H54 (cell line): ENCODE measurements at regions not wholly inside any gene's neighbourhood (a gene's known extent, or its start where the extent isn't known, plus 50 kb on each side); places are given as distances from the start of the nearest gene placed in this dataset.

ENCODE experiments used
- DNase-seq: peaks from one replicate; pipeline ENCODE4 v3.0.0; 2011; ENCODE audit warnings: low spot score, mixed read lengths; ENCODE audit not compliant: insufficient read length
- FAIRE-seq: peaks from 3 replicates; lab custom pipeline; 2011; peaks lifted over from hg19 to GRCh38; lab: Jason Lieb, UNC
- POLR2A ChIP-seq: IDR thresholded peaks from 2 replicates; pipeline ENCODE4 v1.6.1; 2011; ENCODE audit warnings: low read depth, mild to moderate bottlenecking, low read length

- DNase-seq (no peak), FAIRE-seq (no peak)
- TF ChIP-seq POLR2A, result no peak
Observed at GRCh38 chr4:26081795-26082498, 167.9 kb downstream of the SMIM20 start.

GRCh38 chr4:26082565-26082964, 168.5 kb downstream of the SMIM20 start:
- TF ChIP-seq POLR2A, result no peak
- no peak for DNase-seq
- no peak for FAIRE-seq

- FAIRE-seq (peak; percentile 91), DNase-seq (peak; percentile 37)
- TF ChIP-seq POLR2A, result no peak
Observed at GRCh38 chr4:26083987-26084386, 170.0 kb downstream of the SMIM20 start.

GRCh38 chr4:26084414-26084813, 170.4 kb downstream of the SMIM20 start:
- no peak for DNase-seq
- TF ChIP-seq POLR2A, result no peak
- FAIRE-seq, result no peak

GRCh38 chr4:26085551-26085950, 171.5 kb downstream of the SMIM20 start:
- FAIRE-seq (no peak), DNase-seq (no peak)
- no peak for TF ChIP-seq POLR2A

GRCh38 chr4:26086621-26087441, 172.8 kb downstream of the SMIM20 start:
- FAIRE-seq (no peak), DNase-seq (no peak)
- TF ChIP-seq POLR2A, result no peak

- FAIRE-seq (no peak), DNase-seq (no peak)
- no peak for TF ChIP-seq POLR2A
Observed at GRCh38 chr4:26088433-26088928, 174.5 kb downstream of the SMIM20 start.

- TF ChIP-seq POLR2A, result no peak
- DNase-seq, result no peak
- FAIRE-seq, result no peak
Observed at GRCh38 chr4:26093551-26093950, 179.5 kb downstream of the SMIM20 start.

GRCh38 chr4:26094076-26094475, 180.1 kb downstream of the SMIM20 start:
- no peak for TF ChIP-seq POLR2A
- DNase-seq (no peak), FAIRE-seq (no peak)

- no peak for TF ChIP-seq POLR2A
- DNase-seq (no peak), FAIRE-seq (no peak)
Observed at GRCh38 chr4:26094911-26095310, 180.9 kb downstream of the SMIM20 start.

- no peak for FAIRE-seq
Observed at GRCh38 chr4:26099967-26100366, 185.9 kb downstream of the SMIM20 start.

GRCh38 chr4:26101011-26101410, 187.0 kb downstream of the SMIM20 start:
- TF ChIP-seq POLR2A, result no peak
- FAIRE-seq (no peak), DNase-seq (no peak)

More at GRCh38 chr4:26099967-26100366, 185.9 kb downstream of the SMIM20 start:
- DNase-seq, result no peak
- no peak for TF ChIP-seq POLR2A

- no peak for TF ChIP-seq POLR2A
- no peak for FAIRE-seq
Observed at GRCh38 chr4:26104056-26104685, 190.2 kb downstream of the SMIM20 start.

GRCh38 chr4:26105337-26105736, 191.3 kb downstream of the SMIM20 start:
- no peak for DNase-seq
- no peak for FAIRE-seq
- TF ChIP-seq POLR2A, result no peak

More at GRCh38 chr4:26104056-26104685, 190.2 kb downstream of the SMIM20 start:
- DNase-seq, result no peak
